Stimulated activated naive CD8-positive, alpha-beta T cell treated with anti-CD3 and anti-CD28 coated beads, Interleukin-15, Interleukin-2, amounts not matched to agents 100 ng/mL and 50 ng/mL, for 24 hours (primary cell): ENCODE measurements at regions not wholly inside any gene's neighbourhood (a gene's known extent, or its start where the extent isn't known, plus 50 kb on each side); places are given as distances from the start of the nearest gene placed in this dataset.

Source experiments
- H3K27ac Mint-ChIP-seq: one replicate; pipeline ENCODE4 v1.8.0; 2021; ENCODE audit warnings: mild to moderate bottlenecking, mixed read lengths
- H3K27me3 Mint-ChIP-seq: one replicate; pipeline ENCODE4 v1.8.0; 2021; ENCODE audit warnings: mixed read lengths
- H3K36me3 Mint-ChIP-seq: one replicate; pipeline ENCODE4 v1.8.0; 2021; ENCODE audit warnings: low read depth, mixed read lengths
- H3K4me1 Mint-ChIP-seq: one replicate; pipeline ENCODE4 v1.8.0; 2021; ENCODE audit warnings: low read depth, mixed read lengths
- H3K4me3 Mint-ChIP-seq: one replicate; pipeline ENCODE4 v1.8.0; 2021; ENCODE audit warnings: mild to moderate bottlenecking, mixed read lengths
- H3K9me3 Mint-ChIP-seq: one replicate; pipeline ENCODE4 v1.8.0; 2021; ENCODE audit warnings: mixed read lengths

GRCh38 chr1:234667600-234668576 lies 57.9 kb upstream of the IRF2BP2 start:
- Mint-ChIP-seq H3K4me3 (no peak overlapping the region), H3K27me3 (no peaks in the 10 kb centered on the region), H3K9me3 (no peaks in the 10 kb centered on the region), H3K36me3 (no peaks in the 10 kb centered on the region), H3K4me1 (peaks cover 8% of the 10 kb centered on the region), H3K27ac (no peak overlapping the region)

DNA sequence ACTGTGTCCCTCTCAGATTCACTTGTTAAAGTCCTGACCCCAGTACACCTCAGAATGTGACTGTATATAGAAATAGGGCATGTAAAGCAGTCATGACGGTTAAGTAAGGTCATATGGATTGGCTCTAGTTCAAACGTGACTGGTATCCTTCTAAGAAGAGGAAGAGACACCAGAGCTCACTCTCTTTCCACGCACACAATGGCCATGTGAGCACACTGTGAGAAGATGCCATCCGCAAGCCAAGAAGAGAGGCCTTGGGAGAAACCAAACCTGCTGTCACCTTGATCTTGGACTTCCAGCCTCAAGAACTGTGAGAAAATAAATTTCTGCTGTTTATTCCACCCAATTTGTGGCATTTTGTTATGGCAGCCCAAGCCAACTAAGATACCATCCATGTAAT lies 56.8 kb upstream of the IRF2BP2 start:
- no peaks in the 10 kb centered on the region for H3K9me3 Mint-ChIP-seq
- peaks cover 8% of the 10 kb centered on the region for H3K4me1 Mint-ChIP-seq
- H3K27me3 Mint-ChIP-seq, result no peaks in the 10 kb centered on the region
- no peak overlapping the region for H3K4me3 Mint-ChIP-seq
- H3K27ac Mint-ChIP-seq, result no peak overlapping the region
- no peaks in the 10 kb centered on the region for H3K36me3 Mint-ChIP-seq

DNA sequence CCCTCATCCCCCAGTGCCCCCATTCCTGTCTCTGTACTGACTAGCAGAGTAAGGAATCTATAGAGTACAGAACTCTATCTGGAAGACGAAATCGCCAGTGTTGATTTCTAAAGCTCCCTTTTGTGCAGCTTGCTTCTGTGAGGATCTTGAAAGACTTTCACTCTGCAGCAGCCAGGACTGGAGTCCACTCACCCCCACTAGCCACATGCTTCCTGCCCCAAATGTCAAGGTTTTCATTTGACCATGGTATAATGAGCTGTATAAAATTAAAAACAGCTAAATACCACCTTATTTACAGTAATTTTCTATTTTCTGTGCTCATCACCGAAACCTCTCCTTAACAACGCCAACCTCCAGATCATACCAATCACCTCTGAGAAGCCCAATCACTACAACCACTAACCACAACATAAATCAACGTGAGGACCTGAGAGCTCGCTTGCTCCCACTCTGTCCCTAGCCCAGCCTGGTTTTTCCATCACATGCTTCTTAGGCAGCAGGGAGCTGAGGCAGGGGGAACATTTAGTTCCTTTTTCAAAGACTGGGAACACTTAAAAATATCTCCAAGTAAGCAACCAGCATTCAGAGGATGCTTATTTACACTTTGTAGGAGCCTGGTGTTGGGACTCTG lies 56.1 kb upstream of the IRF2BP2 start:
- Mint-ChIP-seq H3K27me3 (no peaks in the 10 kb centered on the region), H3K36me3 (no peaks in the 10 kb centered on the region), H3K9me3 (no peaks in the 10 kb centered on the region), H3K27ac (no peak overlapping the region), H3K4me3 (no peak overlapping the region), H3K4me1 (peaks cover 8% of the 10 kb centered on the region)

- Mint-ChIP-seq H3K4me3 (no peak overlapping the region), H3K27me3 (no peaks in the 10 kb centered on the region), H3K9me3 (no peaks in the 10 kb centered on the region), H3K4me1 (peaks cover 12% of the 10 kb centered on the region), H3K27ac (no peak overlapping the region), H3K36me3 (no peaks in the 10 kb centered on the region)
Observed at GRCh38 chr1:234662148-234662547, 52.2 kb upstream of the IRF2BP2 start.

GRCh38 chr1:234661317-234661928 lies 51.4 kb upstream of the IRF2BP2 start:
- H3K9me3 Mint-ChIP-seq, result no peaks in the 10 kb centered on the region
- no peak overlapping the region for H3K4me3 Mint-ChIP-seq
- no peak overlapping the region for H3K27ac Mint-ChIP-seq
- H3K36me3 Mint-ChIP-seq, result no peaks in the 10 kb centered on the region
- H3K4me1 Mint-ChIP-seq, result peaks cover 19% of the 10 kb centered on the region
- no peaks in the 10 kb centered on the region for H3K27me3 Mint-ChIP-seq

- Mint-ChIP-seq H3K4me1 (peaks cover 19% of the 10 kb centered on the region), H3K36me3 (no peaks in the 10 kb centered on the region), H3K27ac (no peak overlapping the region), H3K27me3 (no peaks in the 10 kb centered on the region), H3K9me3 (no peaks in the 10 kb centered on the region), H3K4me3 (no peak overlapping the region)
Observed at GRCh38 chr1:234660536-234661316, 50.7 kb upstream of the IRF2BP2 start.
